SK-N-SH (cell line): ENCODE measurements at regions not wholly inside any gene's neighbourhood (a gene's known extent, or its start where the extent isn't known, plus 50 kb on each side); places are given as distances from the start of the nearest gene placed in this dataset.

Source experiments
- CTCF ChIA-PET: fragments of 300-600, 350-600 bp; formaldehyde crosslinking; extraction: SDS; loops from one replicate; lab custom pipeline; 2021; lab: Yijun Ruan, JAX
- POLR2A ChIA-PET: fragments of 350-600 bp; sonication (Branson Sonifier 250); formaldehyde crosslinking; extraction: SDS; loops from one replicate; lab custom pipeline; 2020; ENCODE audit warnings: antibody characterized with exemption, inconsistent platforms; lab: Yijun Ruan, JAX
- DNase-seq: peaks from one replicate; pipeline ENCODE4 v3.0.0; 2012
- H2AFZ ChIP-seq: fragments of 200-600 bp; sonication (generic); 2 replicates; pipeline ENCODE4 v1.8.1; 2016; ENCODE audit warnings: antibody characterized with exemption, mild to moderate bottlenecking, low read depth
- H3F3A ChIP-seq: fragments of 200-600 bp; sonication (generic); replicated peaks from 2 replicates; pipeline ENCODE3; 2016; ENCODE audit warnings: antibody characterized with exemption, mild to moderate bottlenecking; ENCODE audit not compliant: insufficient read depth
- H3K27ac ChIP-seq, 2 experiments: fragments of 200-500 bp in 1 of 2; fragments of 200-600 bp in 1 of 2; sonication (Bioruptor generic) in 1 of 2; sonication (generic), shearing (Covaris generic) in 1 of 2; 2 replicates each; pipeline versions ENCODE4 v1.5.1 to v1.6.1; 2014 to 2016; ENCODE audit warnings: low read depth in 2 of 2, inconsistent platforms in 1 of 2, low read length in 1 of 2, mild to moderate bottlenecking in 1 of 2, mixed read lengths in 1 of 2
- H3K27me3 ChIP-seq: fragments of 200-600 bp; sonication (generic), shearing (Covaris generic); 2 replicates; pipeline ENCODE4 v1.6.1; 2016; ENCODE audit warnings: mixed run types; ENCODE audit not compliant: insufficient read depth
- H3K36me3 ChIP-seq, 2 experiments: fragments of 200-500 bp in 1 of 2; fragments of 200-600 bp in 1 of 2; sonication (Bioruptor generic) in 1 of 2; sonication (generic) in 1 of 2; replicated peaks in 1 of 2; 2 replicates each; pipeline versions ENCODE3 to v1.5.1; 2014 to 2016; ENCODE audit warnings: low read length in 1 of 2, mild to moderate bottlenecking in 1 of 2; ENCODE audit not compliant: insufficient read depth in 2 of 2, control insufficient read depth in 1 of 2
- H3K4me1 ChIP-seq, 2 experiments: fragments of 200-500 bp in 1 of 2; fragments of 200-600 bp in 1 of 2; sonication (Bioruptor generic) in 1 of 2; sonication (generic), shearing (Covaris generic) in 1 of 2; 2 replicates each; pipeline versions ENCODE4 v1.5.1 to v1.6.1; 2014 to 2016; ENCODE audit warnings: low read depth in 1 of 2, low read length in 1 of 2, mixed run types in 1 of 2; ENCODE audit not compliant: insufficient read depth in 2 of 2, control insufficient read depth in 1 of 2
- H3K4me2 ChIP-seq: fragments of 200-600 bp; sonication (generic), shearing (Covaris generic); 2 replicates; pipeline ENCODE4 v1.6.1; 2017; ENCODE audit warnings: mixed run types
- H3K4me3 ChIP-seq, 2 experiments: fragments of 200-500 bp in 1 of 2; fragments of 200-600 bp in 1 of 2; sonication (Bioruptor generic) in 1 of 2; sonication (generic), shearing (Covaris generic) in 1 of 2; 2 replicates each; pipeline versions ENCODE4 v1.5.1 to v1.8.1; 2014 to 2016; ENCODE audit warnings: low read depth in 2 of 2, inconsistent platforms in 1 of 2, low read length in 1 of 2, mild to moderate bottlenecking in 1 of 2, mixed read lengths in 1 of 2, moderate library complexity in 1 of 2
- H3K79me2 ChIP-seq: fragments of 200-600 bp; sonication (generic); 2 replicates; pipeline ENCODE4 v1.8.1; 2017; ENCODE audit warnings: mild to moderate bottlenecking; ENCODE audit not compliant: insufficient read depth
- H3K9ac ChIP-seq: fragments of 200-600 bp; sonication (generic); 2 replicates; pipeline ENCODE4 v1.6.1; 2017; ENCODE audit warnings: mixed run types
- H3K9me2 ChIP-seq: fragments of 200-600 bp; sonication (generic); 2 replicates; pipeline ENCODE4 v1.6.1; 2017; ENCODE audit warnings: mixed run types
- H3K9me3 ChIP-seq: fragments of 200-600 bp; sonication (generic); 2 replicates; pipeline ENCODE4 v1.6.1; 2017; ENCODE audit warnings: mixed run types, mild to moderate bottlenecking, moderate library complexity
- H4K20me1 ChIP-seq: fragments of 200-600 bp; sonication (generic); 2 replicates; pipeline ENCODE4 v1.6.1; 2017; ENCODE audit warnings: mild to moderate bottlenecking, mixed run types; ENCODE audit not compliant: insufficient read depth
- CHD2 ChIP-seq: fragments of 150-350 bp; IDR thresholded peaks from 2 replicates; pipeline ENCODE4 v1.6.1; 2018; ENCODE audit warnings: low read length; ENCODE audit not compliant: partially characterized antibody
- ELF1 ChIP-seq: IDR thresholded peaks from 2 replicates; pipeline ENCODE4 v1.4.0; 2012
- EP300 ChIP-seq, 2 experiments: IDR thresholded peaks; 2 replicates each; pipeline versions ENCODE4 v1.4.0 to v1.6.1; 2012; ENCODE audit warnings: borderline replicate concordance in 1 of 2, low read depth in 1 of 2, low read length in 1 of 2
- FOXM1 ChIP-seq: IDR thresholded peaks from 2 replicates; pipeline ENCODE4 v1.4.0; 2012; ENCODE audit warnings: low read depth, mild to moderate bottlenecking
- JUND ChIP-seq: IDR thresholded peaks from 2 replicates; pipeline ENCODE4 v1.4.0; 2012
- MEF2A ChIP-seq: IDR thresholded peaks from 2 replicates; pipeline ENCODE4 v1.4.0; 2012; ENCODE audit warnings: low read depth, borderline replicate concordance
- MXI1 ChIP-seq: IDR thresholded peaks from 2 replicates; pipeline ENCODE4 v1.6.1; 2012; ENCODE audit warnings: mild to moderate bottlenecking, low read depth, low read length, improper control_type of control experiment
- RXRA ChIP-seq: IDR thresholded peaks from 2 replicates; pipeline ENCODE4 v1.4.0; 2012; ENCODE audit warnings: low read depth, mild to moderate bottlenecking, borderline replicate concordance
- TAF1 ChIP-seq: IDR thresholded peaks from 2 replicates; pipeline ENCODE4 v1.6.1; 2012; ENCODE audit warnings: low read depth, mild to moderate bottlenecking, low read length, moderate library complexity, borderline replicate concordance
- TCF12 ChIP-seq: IDR thresholded peaks from 2 replicates; pipeline ENCODE4 v1.4.0; 2012
- ZBTB33 ChIP-seq: IDR thresholded peaks from 2 replicates; pipeline ENCODE4 v1.4.0; 2012; ENCODE audit warnings: low read depth, borderline replicate concordance
- WGBS: methylation state at CpG from one replicate; pipeline ENCODE4 v1.1.6; 2017; ENCODE audit warnings: low lambda C conversion rate; 5-methylcytosine and 5-hydroxymethylcytosine counted together
- TF ChIP-seq, protein P1 (sequence below): IDR thresholded peaks from 2 replicates; pipeline ENCODE4 v1.4.0; 2012; ENCODE audit warnings: low read depth
- TF ChIP-seq, protein P2 (sequence below): IDR thresholded peaks from 2 replicates; pipeline ENCODE4; 2012
- TF ChIP-seq, protein P3 (sequence below): IDR thresholded peaks from 2 replicates; pipeline ENCODE4 v1.6.1; 2012; ENCODE audit warnings: mild to moderate bottlenecking, low read depth, low read length, moderate library complexity

- Histone ChIP-seq H3K9me2 (no peaks in the 10 kb centered on the region), H3K27ac (no peak overlapping the region), H3K36me3 (no peaks in the 10 kb centered on the region), H3K9ac (no peak overlapping the region), H3K9me3 (no peaks in the 10 kb centered on the region), H3K79me2 (no peaks in the 10 kb centered on the region), H4K20me1 (no peaks in the 10 kb centered on the region), H3K4me3 (no peak overlapping the region), H3F3A (no peaks in the 10 kb centered on the region), H3K4me2 (no peak overlapping the region), H3K4me1 (no peaks in the 10 kb centered on the region), H3K27me3 (no peaks in the 10 kb centered on the region), H2AFZ (no peak overlapping the region)
- TF ChIP-seq, protein P1, sequence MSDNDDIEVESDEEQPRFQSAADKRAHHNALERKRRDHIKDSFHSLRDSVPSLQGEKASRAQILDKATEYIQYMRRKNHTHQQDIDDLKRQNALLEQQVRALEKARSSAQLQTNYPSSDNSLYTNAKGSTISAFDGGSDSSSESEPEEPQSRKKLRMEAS, result no peak
- TF ChIP-seq ELF1 (no peak), ZBTB33 (no peak), MXI1 (no peak), FOXM1 (no peak), TAF1 (no peak), JUND (no peak), EP300 (IDR thresholded peaks at IDR 0.05; ENCODE audit: borderline replicate concordance in 1 of 2, low read depth in 1 of 2, low read length in 1 of 2) (no peak), TCF12 (no peak), RXRA (no peak), CHD2 (no peak), MEF2A (no peak)
- TF ChIP-seq, protein P2, sequence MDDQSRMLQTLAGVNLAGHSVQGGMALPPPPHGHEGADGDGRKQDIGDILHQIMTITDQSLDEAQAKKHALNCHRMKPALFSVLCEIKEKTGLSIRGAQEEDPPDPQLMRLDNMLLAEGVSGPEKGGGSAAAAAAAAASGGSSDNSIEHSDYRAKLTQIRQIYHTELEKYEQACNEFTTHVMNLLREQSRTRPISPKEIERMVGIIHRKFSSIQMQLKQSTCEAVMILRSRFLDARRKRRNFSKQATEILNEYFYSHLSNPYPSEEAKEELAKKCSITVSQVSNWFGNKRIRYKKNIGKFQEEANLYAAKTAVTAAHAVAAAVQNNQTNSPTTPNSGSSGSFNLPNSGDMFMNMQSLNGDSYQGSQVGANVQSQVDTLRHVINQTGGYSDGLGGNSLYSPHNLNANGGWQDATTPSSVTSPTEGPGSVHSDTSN, result no peak
- TF ChIP-seq, protein P3, sequence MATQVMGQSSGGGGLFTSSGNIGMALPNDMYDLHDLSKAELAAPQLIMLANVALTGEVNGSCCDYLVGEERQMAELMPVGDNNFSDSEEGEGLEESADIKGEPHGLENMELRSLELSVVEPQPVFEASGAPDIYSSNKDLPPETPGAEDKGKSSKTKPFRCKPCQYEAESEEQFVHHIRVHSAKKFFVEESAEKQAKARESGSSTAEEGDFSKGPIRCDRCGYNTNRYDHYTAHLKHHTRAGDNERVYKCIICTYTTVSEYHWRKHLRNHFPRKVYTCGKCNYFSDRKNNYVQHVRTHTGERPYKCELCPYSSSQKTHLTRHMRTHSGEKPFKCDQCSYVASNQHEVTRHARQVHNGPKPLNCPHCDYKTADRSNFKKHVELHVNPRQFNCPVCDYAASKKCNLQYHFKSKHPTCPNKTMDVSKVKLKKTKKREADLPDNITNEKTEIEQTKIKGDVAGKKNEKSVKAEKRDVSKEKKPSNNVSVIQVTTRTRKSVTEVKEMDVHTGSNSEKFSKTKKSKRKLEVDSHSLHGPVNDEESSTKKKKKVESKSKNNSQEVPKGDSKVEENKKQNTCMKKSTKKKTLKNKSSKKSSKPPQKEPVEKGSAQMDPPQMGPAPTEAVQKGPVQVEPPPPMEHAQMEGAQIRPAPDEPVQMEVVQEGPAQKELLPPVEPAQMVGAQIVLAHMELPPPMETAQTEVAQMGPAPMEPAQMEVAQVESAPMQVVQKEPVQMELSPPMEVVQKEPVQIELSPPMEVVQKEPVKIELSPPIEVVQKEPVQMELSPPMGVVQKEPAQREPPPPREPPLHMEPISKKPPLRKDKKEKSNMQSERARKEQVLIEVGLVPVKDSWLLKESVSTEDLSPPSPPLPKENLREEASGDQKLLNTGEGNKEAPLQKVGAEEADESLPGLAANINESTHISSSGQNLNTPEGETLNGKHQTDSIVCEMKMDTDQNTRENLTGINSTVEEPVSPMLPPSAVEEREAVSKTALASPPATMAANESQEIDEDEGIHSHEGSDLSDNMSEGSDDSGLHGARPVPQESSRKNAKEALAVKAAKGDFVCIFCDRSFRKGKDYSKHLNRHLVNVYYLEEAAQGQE, result no peak
- 0% methylated on average over 1 of the region's 1 CpG for WGBS
- DNase-seq, result no peak
- ChIA-PET CTCF (no interaction called here), POLR2A (no interaction called here)
Measured at GRCh38 chr3:144264794-144265193, 293.2 kb downstream of the DIPK2A start.
